NCI-H524 (cell line): ENCODE measurements at regions not wholly inside any gene's neighbourhood (a gene's known extent, or its start where the extent isn't known, plus 50 kb on each side); places are given as distances from the start of the nearest gene placed in this dataset.

Source experiments
- DNase-seq, 2 experiments: peaks; one replicate each; lab custom pipeline; 2025; lab: John Stamatoyannopoulos, UW

DNA sequence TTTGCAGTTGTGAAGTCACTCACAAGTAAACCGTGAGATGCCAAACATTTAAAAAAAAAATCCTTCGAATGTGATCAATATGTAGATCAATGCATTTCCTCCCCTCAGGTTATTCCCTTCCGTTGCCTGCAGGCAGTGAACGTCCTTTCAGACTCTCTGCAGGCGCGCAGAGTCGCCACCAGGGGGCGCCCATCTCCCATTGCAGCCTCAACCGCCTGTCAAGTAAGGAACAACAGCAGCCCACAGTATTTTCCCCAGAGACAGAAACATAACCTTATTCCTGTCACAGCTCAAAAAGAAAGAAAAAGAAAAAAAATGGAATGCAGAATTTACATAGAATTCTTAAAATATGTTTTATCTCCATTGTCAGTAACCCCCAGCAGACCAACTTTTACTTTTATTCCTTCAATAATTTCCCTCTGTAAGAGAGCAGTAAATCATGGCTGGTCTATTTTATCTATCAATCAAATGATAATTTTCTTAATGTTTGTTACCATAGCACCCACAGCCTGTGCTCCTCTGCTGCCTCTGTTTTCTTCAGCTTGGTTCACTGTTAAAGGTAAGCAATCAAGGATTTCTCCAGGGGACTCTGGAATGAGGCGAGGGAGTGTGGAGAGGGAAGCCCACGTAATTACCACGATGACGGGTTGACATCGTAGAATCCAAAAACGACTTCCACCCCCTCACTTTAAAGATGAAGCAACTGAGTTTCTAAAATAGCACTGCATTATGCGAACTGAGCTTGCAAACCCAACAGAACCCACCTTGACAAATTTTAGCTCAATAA lies 637.6 kb upstream of the ARGLU1 start:
- peak; percentile 10 to 46 for DNase-seq

GRCh38 chr13:107203146-107203847 lies 635.4 kb upstream of the ARGLU1 start:
- peak; percentile 7 to 14 for DNase-seq

DNA sequence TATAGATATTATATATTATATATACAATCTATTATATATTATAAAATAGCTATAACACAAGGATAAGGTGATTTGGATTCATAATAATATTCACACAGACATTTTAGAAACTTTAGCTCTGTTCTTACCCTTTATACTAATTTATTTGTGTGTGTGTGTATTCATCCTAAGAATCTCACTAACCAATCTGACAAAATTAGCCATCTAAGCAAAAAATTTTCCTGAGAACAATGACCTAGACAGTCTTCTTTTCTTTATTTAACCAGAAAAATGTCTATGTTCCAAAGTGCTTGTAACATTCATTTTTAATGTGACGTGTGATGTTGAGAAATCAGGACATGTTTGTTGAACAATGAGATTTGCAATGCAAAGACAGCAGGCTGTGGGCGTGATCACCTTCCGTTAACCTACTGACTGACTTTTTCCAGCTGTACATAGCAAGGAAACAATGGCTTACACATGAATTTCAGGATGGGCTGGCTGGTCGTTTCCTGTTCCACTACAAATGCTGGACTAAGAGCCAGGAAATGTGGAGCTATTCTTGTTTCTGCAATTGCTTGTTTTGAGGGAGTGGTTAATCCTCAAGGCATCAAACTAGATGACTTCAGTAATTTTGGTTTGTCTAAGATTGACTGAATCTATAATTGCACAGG lies 634.6 kb upstream of the ARGLU1 start:
- no peak for DNase-seq

GRCh38 chr13:107200491-107200890 lies 632.6 kb upstream of the ARGLU1 start:
- no peak for DNase-seq

DNA sequence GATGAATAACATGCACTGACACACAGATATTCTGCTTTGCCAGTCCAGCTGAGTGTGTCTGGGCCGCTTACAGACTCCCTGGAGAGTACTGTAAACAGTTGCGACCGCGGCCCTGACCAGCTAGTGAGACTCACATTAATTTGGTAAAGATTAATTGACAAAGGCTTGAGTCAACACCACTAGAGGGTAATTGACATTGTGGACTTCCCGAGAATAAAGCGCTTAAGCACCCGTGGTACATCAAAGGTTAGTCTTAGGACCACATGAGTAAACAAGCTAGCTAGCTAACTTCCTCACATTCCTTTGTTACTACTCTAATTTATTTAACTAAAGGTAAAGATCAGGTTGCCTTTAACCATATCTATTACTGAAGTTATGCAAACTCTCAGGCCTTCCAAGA lies 624.4 kb upstream of the ARGLU1 start:
- DNase-seq, result no peak

DNA sequence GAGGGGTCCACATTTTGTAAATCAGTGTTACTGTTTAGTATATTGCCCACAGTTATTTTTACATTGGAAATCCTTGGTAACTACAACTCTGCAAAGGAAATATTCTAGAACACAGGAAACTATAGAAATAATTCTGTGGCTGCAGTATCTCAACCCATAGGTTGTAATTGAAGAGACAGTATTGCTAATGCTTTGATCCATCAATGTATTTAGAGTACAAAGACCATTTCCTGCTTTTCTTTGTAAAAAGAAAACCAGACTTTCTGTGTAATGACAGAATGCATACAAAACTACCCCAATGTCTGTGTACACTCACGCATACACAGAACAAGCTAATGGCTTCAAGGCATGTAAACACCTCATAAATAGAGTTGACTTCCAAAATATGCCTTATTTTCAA lies 622.1 kb upstream of the ARGLU1 start:
- DNase-seq, result no peak

DNA sequence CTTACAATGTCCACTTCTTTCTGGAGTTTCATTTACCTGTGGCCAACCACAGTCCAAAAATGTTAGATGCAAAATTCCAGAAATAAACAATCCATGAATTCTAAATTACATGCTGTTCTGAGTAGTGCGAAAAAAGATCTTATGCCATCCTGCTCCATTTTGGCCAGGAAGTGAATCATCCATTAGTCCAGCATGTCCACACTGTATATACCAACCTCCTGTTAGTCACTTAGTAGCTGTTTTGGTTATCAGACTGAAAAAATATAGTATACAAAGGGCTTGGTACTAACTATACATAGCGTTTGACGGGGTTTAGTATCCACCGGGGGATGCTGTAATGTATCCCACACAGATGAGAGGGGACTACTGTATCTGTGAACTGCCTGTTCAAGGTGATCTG lies 618.0 kb upstream of the ARGLU1 start:
- DNase-seq, result no peak

- peak; percentile 34 to 63 for DNase-seq
Observed at GRCh38 chr13:107170270-107170931, 602.5 kb upstream of the ARGLU1 start.

- DNase-seq, result peak in 1 of 2 experiments; percentile 11
Observed at GRCh38 chr13:107157271-107157670, 589.3 kb upstream of the ARGLU1 start.

DNA sequence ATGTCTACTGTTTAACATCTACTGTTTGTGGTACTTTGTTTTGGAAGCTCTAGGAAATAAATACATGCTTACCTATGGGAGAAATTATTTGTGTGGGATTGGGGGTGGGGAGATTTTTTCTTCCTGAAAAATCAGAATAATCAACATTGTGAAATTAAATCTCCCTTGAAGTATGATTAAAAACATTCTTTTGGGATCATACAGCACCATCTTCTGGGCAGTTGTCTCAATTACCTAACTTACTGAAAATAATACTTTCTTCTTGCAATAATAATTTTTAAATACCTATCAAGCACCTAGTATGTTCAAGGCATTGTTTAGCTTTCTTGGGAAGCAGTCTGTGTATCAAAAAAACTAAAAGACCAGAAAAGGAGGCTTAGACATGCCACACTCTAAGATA lies 576.5 kb upstream of the ARGLU1 start:
- peak in 1 of 2 experiments; percentile 35 for DNase-seq

DNA sequence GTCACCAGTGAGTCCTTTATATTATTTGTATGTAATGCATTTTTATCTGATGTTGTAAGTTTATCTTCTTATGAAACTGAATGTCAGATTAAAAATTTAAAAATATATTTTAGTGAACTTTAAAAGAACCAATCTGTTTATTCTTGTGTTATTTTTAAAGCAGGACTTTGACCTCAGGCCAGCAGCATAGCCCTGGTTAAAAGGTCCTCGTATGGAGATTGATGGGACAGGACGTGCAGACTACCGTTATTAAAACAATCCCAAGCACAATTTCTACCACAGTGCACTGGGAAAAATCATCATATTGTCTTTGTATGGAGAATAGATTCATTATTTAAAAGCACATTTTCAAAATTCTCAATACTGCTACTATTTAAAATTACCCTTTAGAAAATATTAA lies 573.8 kb upstream of the ARGLU1 start:
- DNase-seq, result no peak

DNA sequence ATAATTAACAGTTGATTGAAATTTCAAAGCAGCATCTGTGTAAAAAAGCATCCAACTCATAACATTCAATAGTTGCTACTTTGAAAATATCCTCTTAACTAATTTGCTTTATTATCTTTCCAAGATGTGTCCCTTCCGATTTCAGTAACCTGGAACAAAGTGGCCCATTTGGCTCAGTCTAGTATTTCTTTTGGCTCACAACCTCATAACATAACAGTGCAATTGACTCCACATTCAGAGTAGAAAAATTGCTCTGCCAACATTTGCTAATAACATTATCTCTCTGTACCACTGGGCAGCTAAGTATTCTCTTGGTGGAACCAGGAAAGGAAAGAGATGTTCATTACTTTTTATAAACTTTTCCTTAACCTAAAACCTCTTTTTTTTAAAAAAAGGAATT lies 571.1 kb upstream of the ARGLU1 start:
- DNase-seq, result no peak

GRCh38 chr13:107138486-107138885 lies 570.5 kb upstream of the ARGLU1 start:
- DNase-seq, result peak; percentile 27 to 73

GRCh38 chr13:107133950-107134349 lies 566.0 kb upstream of the ARGLU1 start:
- DNase-seq, result no peak

DNA sequence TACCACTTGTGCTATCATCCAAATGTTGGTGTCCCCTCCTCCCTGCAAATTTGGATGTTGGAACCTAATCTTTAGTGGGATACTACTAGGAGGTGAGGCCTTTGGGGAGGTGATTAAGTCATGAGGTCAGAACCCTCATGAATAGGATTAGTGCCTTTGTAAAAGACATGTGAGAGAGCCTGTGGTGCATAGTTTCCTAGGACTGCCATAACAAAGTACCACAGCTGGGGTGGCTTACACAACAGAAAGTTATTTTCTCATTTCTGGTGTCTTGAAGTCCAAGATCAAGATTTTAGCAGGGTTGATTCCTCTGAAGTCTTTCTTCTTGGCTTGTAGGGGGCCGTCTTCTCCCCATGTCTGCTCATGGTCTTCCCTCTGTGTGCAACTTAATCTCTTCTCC lies 562.6 kb upstream of the ARGLU1 start:
- no peak for DNase-seq

DNA sequence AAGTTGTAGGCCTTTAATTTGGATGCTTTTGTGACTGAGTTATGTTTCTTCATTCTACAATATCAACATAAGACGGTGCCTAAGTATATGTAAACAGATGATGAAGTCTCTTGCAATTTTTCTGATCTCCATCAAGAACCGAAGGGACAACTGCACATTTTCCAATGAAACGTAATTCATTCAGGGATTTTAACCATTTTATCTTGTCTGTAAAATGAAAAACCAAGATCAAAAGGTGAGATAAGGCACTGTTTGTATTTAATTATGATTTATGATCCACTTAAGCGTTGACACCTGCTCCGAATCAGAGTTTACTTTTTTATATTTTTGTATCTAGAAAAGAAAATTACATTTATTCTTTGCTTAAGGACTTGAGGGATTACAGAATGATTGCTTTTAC lies 556.8 kb upstream of the ARGLU1 start:
- DNase-seq, result no peak

DNA sequence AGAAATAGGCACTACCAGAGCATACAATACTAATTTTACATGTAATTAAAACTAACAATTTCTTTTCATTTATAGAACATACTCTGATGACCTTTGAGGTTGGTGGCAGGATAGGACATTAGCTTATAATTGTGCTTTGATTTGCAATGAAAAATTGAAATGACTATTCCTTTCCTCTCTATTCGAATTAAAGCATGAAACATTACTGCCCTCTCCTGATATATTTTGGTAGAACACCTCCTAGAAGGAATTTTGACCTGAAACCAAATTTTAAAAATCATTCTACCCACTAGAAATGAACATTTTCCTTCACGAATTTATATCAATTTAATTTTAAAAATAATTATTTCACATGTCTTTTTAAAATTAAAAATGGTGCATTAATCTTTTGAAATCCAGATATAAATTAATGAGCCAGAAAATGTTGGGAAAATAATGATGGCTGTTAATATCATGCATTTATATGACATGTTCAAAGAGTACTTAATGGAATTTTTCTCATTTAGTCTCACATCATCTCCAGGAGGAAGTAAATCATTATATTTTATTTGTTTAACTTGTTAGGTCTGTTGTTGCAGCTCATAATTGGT lies 556.3 kb upstream of the ARGLU1 start:
- DNase-seq, result peak in 1 of 2 experiments; percentile 21

DNA sequence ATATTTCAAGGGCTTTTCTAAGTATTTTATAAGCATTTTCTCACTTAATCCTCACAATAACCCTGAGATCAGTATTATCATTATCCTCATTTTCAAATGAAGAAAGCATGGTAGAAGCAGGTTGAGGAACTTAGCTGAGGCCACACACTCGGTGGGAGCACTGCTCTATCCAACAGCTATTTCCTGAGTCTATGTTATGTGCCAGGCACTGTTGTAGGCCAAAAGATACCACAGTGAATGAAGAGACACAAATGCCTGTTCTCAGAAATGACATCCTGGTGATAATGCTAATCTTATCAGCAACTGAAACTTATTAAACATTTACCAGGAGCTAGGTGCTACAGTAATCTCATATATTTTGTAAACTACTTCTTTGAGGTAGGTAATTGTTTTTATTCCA lies 553.9 kb upstream of the ARGLU1 start:
- DNase-seq, result no peak

DNA sequence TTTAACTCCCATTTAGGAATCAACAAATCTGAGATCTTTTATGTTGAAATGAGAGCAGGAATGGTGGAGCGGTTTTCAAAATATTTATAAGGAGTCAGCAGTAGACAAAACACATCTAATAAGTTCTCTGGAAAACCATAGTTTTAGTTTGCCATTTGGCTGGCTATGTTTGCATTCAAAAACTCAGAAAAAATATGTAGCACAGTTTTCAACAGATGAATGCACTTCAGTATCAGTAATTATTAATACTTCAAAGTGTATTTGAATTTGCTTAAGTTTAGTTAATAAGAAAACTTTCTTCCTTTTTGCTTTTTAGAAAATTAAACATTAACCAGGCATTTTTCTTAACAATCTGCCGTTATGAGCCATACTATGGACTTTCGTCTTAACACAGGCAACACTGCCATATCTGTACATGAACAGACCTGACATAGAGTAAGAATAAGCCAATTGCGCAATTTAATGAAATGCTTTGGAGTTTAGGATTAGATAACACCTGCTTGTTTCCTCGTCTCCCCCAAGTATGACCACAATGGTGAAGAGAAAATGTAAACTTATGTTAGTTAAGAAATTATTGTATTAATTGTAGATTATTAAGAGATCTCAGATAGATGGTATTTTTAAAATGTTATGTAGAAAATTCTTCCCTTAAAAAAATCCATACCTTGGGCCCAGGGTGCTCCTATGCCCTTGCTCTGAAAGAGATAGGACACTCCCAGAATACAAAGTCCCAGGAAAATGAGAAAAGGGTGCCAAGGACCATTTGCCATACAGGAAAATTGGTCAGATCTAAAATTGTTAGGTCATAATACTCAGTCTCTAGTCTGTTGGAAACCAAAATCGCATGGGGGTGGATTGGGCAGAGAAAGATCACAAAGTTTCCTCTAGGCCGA lies 552.3 kb upstream of the ARGLU1 start:
- DNase-seq, result no peak

DNA sequence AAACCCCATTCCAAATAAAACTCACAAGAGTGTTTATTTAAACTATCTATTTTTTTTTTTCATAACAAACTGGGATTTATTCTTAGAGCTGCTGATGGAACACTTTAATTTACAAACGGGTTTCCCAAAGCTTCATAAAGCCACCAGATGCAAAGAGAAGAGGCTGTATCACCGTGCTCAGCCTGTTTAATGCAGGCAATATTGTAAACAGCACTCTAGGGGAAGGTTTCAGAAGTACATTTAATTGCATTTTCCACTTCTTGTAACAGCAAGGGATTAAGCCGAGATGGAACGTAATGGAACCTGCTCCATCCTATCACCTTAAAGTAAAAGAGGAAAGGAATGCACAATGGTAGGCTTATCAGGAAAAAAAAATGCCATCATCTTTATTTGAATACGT lies 550.6 kb upstream of the ARGLU1 start:
- peak in 1 of 2 experiments; percentile 57 for DNase-seq
